NT2/D1 (cell line): ENCODE measurements at regions not wholly inside any gene's neighbourhood (a gene's known extent, or its start where the extent isn't known, plus 50 kb on each side); places are given as distances from the start of the nearest gene placed in this dataset.

Experiments
- YY1 ChIP-seq: IDR thresholded peaks from 2 replicates; pipeline ENCODE4 v1.6.1; 2011; ENCODE audit not compliant: insufficient read length, insufficient read depth
- ZNF274 ChIP-seq: IDR thresholded peaks from 2 replicates; pipeline ENCODE4 v1.6.1; 2011; ENCODE audit warnings: mild to moderate bottlenecking, low read depth, low read length

- TF ChIP-seq YY1 (no peak), ZNF274 (no peak)
Measured at GRCh38 chr2:177131858-177132257, 80.7 kb upstream of the HNRNPA3 start.
